ENCODE measurements at regions not wholly inside any gene's neighbourhood (a gene's known extent, or its start where the extent isn't known, plus 50 kb on each side); places are given as distances from the start of the nearest gene placed in this dataset.

DNA sequence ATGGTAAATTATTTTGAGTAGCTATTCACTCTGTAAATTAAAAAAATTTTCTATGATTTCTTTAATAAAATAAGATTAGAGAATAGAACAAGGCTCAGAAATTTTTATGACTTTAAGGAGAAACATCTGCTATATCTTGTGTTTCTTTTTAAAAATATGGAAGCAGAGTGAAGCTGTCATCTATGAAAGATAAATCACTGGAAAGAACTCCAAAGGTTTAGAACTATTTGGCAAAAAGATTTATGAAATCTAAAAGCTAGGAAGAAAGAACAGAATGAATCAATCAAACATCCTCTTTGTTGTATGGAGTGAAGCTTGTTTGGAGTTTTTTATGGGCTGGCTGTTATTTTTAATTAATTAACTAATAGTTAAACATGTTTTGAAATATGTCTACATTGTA is 89.8 kb upstream of the ACTBL2 start:
- no peaks in the 10 kb centered on the region for H3K9me3 Mint-ChIP-seq (ENCODE audit: low read depth)
- no peaks in the 10 kb centered on the region for H3K4me1 Mint-ChIP-seq
- CTCF ChIA-PET, result no interaction called here
- H3K27ac Mint-ChIP-seq, result no peak overlapping the region
- DNase-seq (no peak), ATAC-seq (no peak)
- no peaks in the 10 kb centered on the region for H3K36me3 Mint-ChIP-seq
- H3K27me3 Mint-ChIP-seq, result no peaks in the 10 kb centered on the region
- H3K4me3 Mint-ChIP-seq, result no peak overlapping the region

DNA sequence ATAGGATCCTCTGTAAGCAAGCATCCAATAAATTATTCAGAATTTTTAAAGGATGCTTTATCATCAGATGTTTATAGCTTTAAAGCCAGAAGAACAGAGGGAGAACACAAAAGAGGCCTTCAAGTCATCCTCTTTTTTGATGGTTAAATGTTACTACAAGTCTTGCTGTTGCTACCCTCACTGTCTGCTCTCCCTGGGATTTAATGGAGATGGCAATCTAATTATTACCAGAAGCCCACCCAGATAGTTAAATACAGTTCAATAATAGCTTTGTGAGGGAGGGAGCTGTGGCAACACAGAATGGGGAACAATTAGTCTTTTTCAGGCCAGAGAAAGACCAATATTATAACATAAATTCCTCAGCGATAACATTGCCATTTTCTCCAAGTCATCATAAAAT is 87.0 kb upstream of the ACTBL2 start:
- CTCF ChIA-PET, result no interaction called here
- ATAC-seq, result no peak
- no peaks in the 10 kb centered on the region for H3K27me3 Mint-ChIP-seq

DNA sequence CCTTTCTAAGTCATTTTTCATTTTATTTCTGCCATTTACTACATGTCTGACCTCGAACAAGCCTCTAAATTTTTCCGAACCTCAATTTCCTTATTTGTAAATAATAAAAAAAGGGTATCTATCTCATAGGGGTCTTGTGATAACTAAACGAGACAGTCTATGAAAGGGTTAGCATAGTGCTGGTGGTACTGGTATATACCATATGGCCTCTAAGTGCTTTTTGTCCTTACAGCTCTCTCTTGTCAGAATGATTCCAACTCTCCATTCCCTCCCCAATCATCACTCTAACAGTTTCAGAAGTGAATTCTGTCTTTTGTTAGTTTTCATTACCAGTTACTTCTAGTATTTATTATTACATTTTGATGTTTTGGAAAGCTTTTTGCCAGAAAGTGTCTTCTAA is 85.5 kb upstream of the ACTBL2 start:
- no peak overlapping the region for H3K4me3 Mint-ChIP-seq
- no peak overlapping the region for H3K27ac Mint-ChIP-seq
- H3K27me3 Mint-ChIP-seq, result no peaks in the 10 kb centered on the region
- no peak for DNase-seq
- CTCF ChIA-PET, result no interaction called here
- ATAC-seq, result no peak
- H3K9me3 Mint-ChIP-seq (ENCODE audit: low read depth), result no peaks in the 10 kb centered on the region
- H3K4me1 Mint-ChIP-seq, result no peaks in the 10 kb centered on the region
- no peaks in the 10 kb centered on the region for H3K36me3 Mint-ChIP-seq

More for the DNA sequence above, 87.0 kb upstream of the ACTBL2 start:
- H3K4me3 Mint-ChIP-seq, result no peak overlapping the region
- no peak overlapping the region for H3K27ac Mint-ChIP-seq
- H3K9me3 Mint-ChIP-seq (ENCODE audit: low read depth), result no peaks in the 10 kb centered on the region
- H3K4me1 Mint-ChIP-seq, result no peaks in the 10 kb centered on the region
- no peaks in the 10 kb centered on the region for H3K36me3 Mint-ChIP-seq
- DNase-seq, result no peak

DNA sequence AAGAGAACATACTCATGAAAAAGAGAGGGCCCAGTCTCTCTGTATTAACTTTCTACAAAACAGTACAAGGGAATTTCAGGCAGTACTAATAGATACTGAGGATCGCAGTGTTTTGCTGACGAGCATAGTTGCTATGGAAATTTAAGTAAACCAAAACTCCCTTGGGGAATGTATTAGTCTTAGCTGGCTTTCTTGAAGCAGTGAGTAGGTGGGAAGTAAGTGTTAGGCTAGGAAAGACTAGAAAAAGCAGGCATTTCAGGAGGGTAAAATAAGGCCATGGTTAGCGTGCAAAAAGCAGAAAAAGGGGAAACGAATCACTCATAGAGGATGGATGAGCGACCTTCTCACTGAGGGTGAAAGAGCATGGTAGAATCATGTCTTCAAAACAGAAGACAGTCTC is 84.3 kb upstream of the ACTBL2 start:
- Mint-ChIP-seq H3K27ac (no peak overlapping the region), H3K9me3 (ENCODE audit: low read depth) (no peaks in the 10 kb centered on the region), H3K27me3 (no peaks in the 10 kb centered on the region), H3K36me3 (no peaks in the 10 kb centered on the region), H3K4me1 (no peaks in the 10 kb centered on the region), H3K4me3 (no peak overlapping the region)
- CTCF ChIA-PET, result no interaction called here
- no peak for DNase-seq
- ATAC-seq, result no peak

DNA sequence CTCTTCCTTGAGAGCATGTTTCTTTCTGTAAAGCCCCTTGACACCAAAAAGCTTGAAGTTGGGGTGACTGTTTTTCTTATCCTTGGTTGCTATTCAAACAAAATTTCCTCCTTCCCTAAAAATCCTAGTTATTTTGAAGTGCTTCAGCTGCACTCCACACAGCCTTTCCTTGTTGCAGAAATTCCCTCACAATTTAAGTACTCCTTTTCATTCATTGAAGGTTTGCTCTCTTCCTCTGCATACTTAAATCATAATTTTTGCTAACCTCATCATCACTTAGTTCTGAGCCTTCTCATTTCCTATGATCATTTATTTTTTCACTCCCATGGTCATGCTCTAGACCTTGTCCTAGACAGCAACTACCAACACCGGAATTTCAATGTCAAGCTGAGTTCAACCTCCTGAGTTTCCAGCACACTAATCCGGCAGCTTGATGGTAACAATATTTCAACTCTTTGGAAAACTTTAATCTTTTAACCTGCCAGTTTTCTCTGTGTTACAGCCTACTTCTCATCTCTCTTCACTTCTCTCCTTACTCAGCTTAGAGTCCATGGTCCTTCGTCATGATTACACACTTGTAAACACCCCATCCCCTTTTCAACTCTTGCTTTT is 78.7 kb upstream of the ACTBL2 start:
- DNase-seq (no peak), ATAC-seq (no peak)
- H3K27me3 Mint-ChIP-seq, result peaks cover 3% of the 10 kb centered on the region
- no peaks in the 10 kb centered on the region for H3K9me3 Mint-ChIP-seq (ENCODE audit: low read depth)
- no peaks in the 10 kb centered on the region for H3K4me1 Mint-ChIP-seq
- CTCF ChIA-PET, result no interaction called here
- no peaks in the 10 kb centered on the region for H3K36me3 Mint-ChIP-seq
- H3K4me3 Mint-ChIP-seq, result no peak overlapping the region
- no peak overlapping the region for H3K27ac Mint-ChIP-seq

DNA sequence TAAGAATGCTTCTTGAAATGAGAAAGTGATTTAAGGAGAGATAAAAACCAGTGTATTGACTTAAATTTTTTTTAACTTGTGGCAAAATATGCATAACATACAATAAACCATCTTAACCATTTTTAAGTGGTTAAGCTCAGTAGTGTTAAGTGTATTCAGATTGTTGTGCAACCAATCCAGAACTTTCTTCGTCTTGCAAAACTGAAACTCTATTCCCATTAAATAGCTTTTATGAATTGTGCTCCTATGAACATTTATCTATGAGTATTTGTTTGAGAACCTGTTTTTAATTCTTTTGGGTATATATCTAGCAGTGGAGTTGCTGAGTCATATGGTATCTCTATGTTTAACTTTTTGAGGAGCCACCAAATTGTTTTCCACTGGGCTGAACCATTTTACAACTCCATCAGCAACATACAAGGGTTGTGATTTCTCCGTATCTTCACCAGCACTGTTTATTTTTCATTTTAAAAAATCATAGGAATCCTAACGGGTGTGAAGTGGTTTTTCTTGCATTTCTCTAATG is 76.6 kb upstream of the ACTBL2 start:
- ATAC-seq (no peak), DNase-seq (no peak)
- Mint-ChIP-seq H3K27ac (no peak overlapping the region), H3K27me3 (peaks cover 3% of the 10 kb centered on the region), H3K36me3 (no peaks in the 10 kb centered on the region), H3K9me3 (ENCODE audit: low read depth) (no peaks in the 10 kb centered on the region), H3K4me1 (no peaks in the 10 kb centered on the region), H3K4me3 (no peak overlapping the region)
- CTCF ChIA-PET, result no interaction called here

DNA sequence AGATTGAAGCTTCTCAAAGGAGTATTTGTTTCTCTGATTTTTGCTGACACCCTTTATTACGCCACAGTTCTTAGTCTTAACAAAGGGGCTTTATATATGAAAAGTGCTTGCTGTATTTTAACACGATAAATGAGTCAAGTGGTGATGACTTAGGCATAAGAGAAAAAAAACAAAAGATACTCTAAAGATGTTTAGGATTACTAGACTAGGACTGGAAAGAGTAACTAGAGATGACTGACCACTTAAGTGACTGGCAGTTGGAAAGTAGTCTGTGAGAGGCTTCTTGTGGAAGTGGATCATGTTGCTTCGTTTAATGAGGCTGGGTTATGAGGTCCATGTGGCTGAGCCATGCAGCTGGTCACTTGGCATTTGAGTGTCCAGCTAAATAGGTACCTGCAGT is 69.4 kb upstream of the ACTBL2 start:
- ATAC-seq, result no peak
- H3K36me3 Mint-ChIP-seq, result no peaks in the 10 kb centered on the region
- H3K27me3 Mint-ChIP-seq, result no peaks in the 10 kb centered on the region
- H3K9me3 Mint-ChIP-seq (ENCODE audit: low read depth), result no peaks in the 10 kb centered on the region
- no peaks in the 10 kb centered on the region for H3K4me1 Mint-ChIP-seq
- no peak for DNase-seq
- CTCF ChIA-PET, result no interaction called here
- H3K4me3 Mint-ChIP-seq, result no peak overlapping the region
- no peak overlapping the region for H3K27ac Mint-ChIP-seq

GRCh38 chr5:57551251-57551650 is 68.6 kb upstream of the ACTBL2 start:
- no peaks in the 10 kb centered on the region for H3K9me3 Mint-ChIP-seq (ENCODE audit: low read depth)
- H3K4me3 Mint-ChIP-seq, result no peak overlapping the region
- no peaks in the 10 kb centered on the region for H3K4me1 Mint-ChIP-seq
- no peak for DNase-seq
- no peaks in the 10 kb centered on the region for H3K27me3 Mint-ChIP-seq
- H3K36me3 Mint-ChIP-seq, result no peaks in the 10 kb centered on the region
- CTCF ChIA-PET, result no interaction called here
- H3K27ac Mint-ChIP-seq, result no peak overlapping the region
- no peak for ATAC-seq

- CTCF ChIA-PET, result no interaction called here
- no peaks in the 10 kb centered on the region for H3K36me3 Mint-ChIP-seq
- H3K4me1 Mint-ChIP-seq, result no peaks in the 10 kb centered on the region
- DNase-seq, result no peak
- peaks cover 2% of the 10 kb centered on the region for H3K27me3 Mint-ChIP-seq
- no peaks in the 10 kb centered on the region for H3K9me3 Mint-ChIP-seq (ENCODE audit: low read depth)
- no peak overlapping the region for H3K27ac Mint-ChIP-seq
- H3K4me3 Mint-ChIP-seq, result no peak overlapping the region
- no peak for ATAC-seq
Observed at GRCh38 chr5:57550132-57550531, 67.5 kb upstream of the ACTBL2 start.

GRCh38 chr5:57549566-57549965 is 67.0 kb upstream of the ACTBL2 start:
- CTCF ChIA-PET, result no interaction called here
- Mint-ChIP-seq H3K4me3 (no peak overlapping the region), H3K36me3 (no peaks in the 10 kb centered on the region), H3K9me3 (ENCODE audit: low read depth) (no peaks in the 10 kb centered on the region), H3K4me1 (no peaks in the 10 kb centered on the region), H3K27ac (no peak overlapping the region), H3K27me3 (peaks cover 6% of the 10 kb centered on the region)
- ATAC-seq, result no peak
- DNase-seq, result no peak

GRCh38 chr5:57540823-57541222 is 58.2 kb upstream of the ACTBL2 start:
- H3K27ac Mint-ChIP-seq, result no peak overlapping the region

GRCh38 chr5:57539281-57539701 is 56.7 kb upstream of the ACTBL2 start:
- Mint-ChIP-seq H3K27ac (no peak overlapping the region), H3K9me3 (ENCODE audit: low read depth) (no peaks in the 10 kb centered on the region), H3K27me3 (peaks cover 2% of the 10 kb centered on the region), H3K4me3 (no peak overlapping the region), H3K4me1 (no peaks in the 10 kb centered on the region), H3K36me3 (no peaks in the 10 kb centered on the region)
- DNase-seq, result no peak
- CTCF ChIA-PET, result no interaction called here
- no peak for ATAC-seq

More at GRCh38 chr5:57540823-57541222, 58.2 kb upstream of the ACTBL2 start:
- ATAC-seq (no peak), DNase-seq (no peak)
- H3K9me3 Mint-ChIP-seq (ENCODE audit: low read depth), result no peaks in the 10 kb centered on the region
- CTCF ChIA-PET, result no interaction called here
- no peaks in the 10 kb centered on the region for H3K4me1 Mint-ChIP-seq
- H3K27me3 Mint-ChIP-seq, result peaks cover 8% of the 10 kb centered on the region
- H3K36me3 Mint-ChIP-seq, result no peaks in the 10 kb centered on the region
- H3K4me3 Mint-ChIP-seq, result no peak overlapping the region

- H3K4me3 Mint-ChIP-seq, result no peak overlapping the region
- ATAC-seq, result no peak
- no peak overlapping the region for H3K27ac Mint-ChIP-seq
- H3K4me1 Mint-ChIP-seq, result no peaks in the 10 kb centered on the region
- CTCF ChIA-PET, result no interaction called here
- H3K27me3 Mint-ChIP-seq, result no peaks in the 10 kb centered on the region
- no peaks in the 10 kb centered on the region for H3K36me3 Mint-ChIP-seq
- DNase-seq, result no peak
- no peaks in the 10 kb centered on the region for H3K9me3 Mint-ChIP-seq (ENCODE audit: low read depth)
Observed at GRCh38 chr5:57538341-57538955, 55.8 kb upstream of the ACTBL2 start.

DNA sequence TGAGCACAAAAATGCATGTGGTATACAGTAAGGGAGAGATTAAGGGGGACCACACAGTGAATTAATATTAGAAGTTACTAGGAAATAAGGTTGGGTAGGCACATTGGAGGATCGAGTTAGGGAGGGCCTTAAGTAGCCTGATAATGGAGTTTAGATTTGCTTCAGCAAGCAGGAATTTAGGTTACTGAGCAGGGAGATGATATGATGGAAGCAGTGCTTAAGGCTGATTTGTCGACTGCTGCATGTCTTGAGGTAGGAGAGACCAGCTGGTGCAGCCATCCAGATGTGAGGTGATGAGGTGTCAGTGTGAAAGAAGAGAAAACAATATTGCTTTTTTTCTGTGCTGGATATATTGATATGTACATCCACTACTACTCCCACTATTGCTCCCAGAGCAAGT is 55.2 kb upstream of the ACTBL2 start:
- Mint-ChIP-seq H3K36me3 (no peaks in the 10 kb centered on the region), H3K4me1 (no peaks in the 10 kb centered on the region), H3K27me3 (no peaks in the 10 kb centered on the region), H3K27ac (no peak overlapping the region), H3K9me3 (ENCODE audit: low read depth) (no peaks in the 10 kb centered on the region), H3K4me3 (no peak overlapping the region)
- DNase-seq (no peak), ATAC-seq (no peak)
- CTCF ChIA-PET, result no interaction called here
